Right cardiac atrium (tissue), 5 donors: ENCODE measurements at regions not wholly inside any gene's neighbourhood (a gene's known extent, or its start where the extent isn't known, plus 50 kb on each side); places are given as distances from the start of the nearest gene placed in this dataset.
"Not testable (repeated sequence)": the region's sequence is repeated elsewhere in the genome, so short reads cannot be mapped to it uniquely, and the experiment has no call there.

ENCODE experiments used
- ATAC-seq, 2 donors: fragments of 200-7000 bp; cut with Tn5 transposase; one replicate each; pipeline versions ENCODE4 v1.8.0 to v1.9.1; 2020; ENCODE audit warnings: moderate library complexity in 2 of 2, mild to moderate bottlenecking in 1 of 2
- DNase-seq, 3 donors: peaks; one replicate each; pipeline ENCODE4 v3.0.0-alpha.2; 2020
- H3K27ac ChIP-seq: one replicate; pipeline ENCODE4 v1.5.1; 2013; ENCODE audit warnings: mild to moderate bottlenecking, low read length, control low read depth, moderate library complexity
- H3K27me3 ChIP-seq: one replicate; pipeline ENCODE4 v1.6.1; 2013; ENCODE audit not compliant: control insufficient read depth, insufficient read depth
- H3K4me1 ChIP-seq: one replicate; pipeline ENCODE4 v1.6.1; 2013; ENCODE audit warnings: low read length; ENCODE audit not compliant: control insufficient read depth, insufficient read depth
- H3K4me3 ChIP-seq: one replicate; pipeline ENCODE4 v1.5.1; 2013; ENCODE audit warnings: low read length, control low read depth
- H3K9me3 ChIP-seq: one replicate; pipeline ENCODE4 v1.6.1; 2013; ENCODE audit warnings: low read length; ENCODE audit not compliant: control insufficient read depth
- whole genome bisulfite sequencing: extraction: QIAGEN DNeasy Blood & Tissue Kit; methylation state at CpG from one replicate; pipeline ENCODE4 v1.1.7; 2013; 5-methylcytosine and 5-hydroxymethylcytosine counted together
- intact Hi-C, 4 donors: fragments of 100-400 bp; cut with DNase I; formaldehyde crosslinking; loops; one replicate each; pipeline versions ENCODE4 v1.11.0 to v1.14.0; 2022 to 2023
- donor health status: healthy with polysubstance abuse.
- donor health status: DM: no; HTN: yes; CAD: no.
- donor health status: DM: no; HTN: no; CAD: no.
- donor health status: DM: no; HTN: yes; CAD: no; lungs with severe emphysema.
- donor health status: DM: yes; HTN: yes; CAD: no.

DNA sequence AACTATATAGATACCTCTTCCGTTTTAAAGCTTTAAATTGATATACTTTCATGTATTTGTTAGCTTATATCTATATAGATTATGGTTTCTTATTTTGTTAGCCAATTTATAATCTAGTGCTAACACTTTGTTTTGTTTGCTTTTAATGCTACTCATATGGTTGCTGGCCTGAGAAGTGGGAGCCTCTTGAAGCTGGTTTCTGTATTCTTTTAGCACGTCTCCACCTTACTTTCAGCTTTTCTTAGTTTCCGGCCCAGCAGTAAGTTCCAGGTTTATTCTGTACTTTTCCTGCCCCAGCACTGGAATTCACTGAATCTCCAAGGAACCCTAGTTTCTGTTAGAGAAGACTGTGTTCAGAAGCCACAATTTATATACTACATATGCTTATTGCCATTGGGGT is 458.9 kb downstream of the PRR16 start:
- intact Hi-C loops: no loop called here
- ATAC-seq: no peak
- no peak overlapping the region for H3K4me3 ChIP-seq
- no peak overlapping the region for H3K27ac ChIP-seq
- DNase-seq: no peak
- H3K4me1 ChIP-seq: no peaks in the 10 kb centered on the region
- H3K27me3 ChIP-seq: no peaks in the 10 kb centered on the region
- no peaks in the 10 kb centered on the region for H3K9me3 ChIP-seq
- 82% methylated on average over 3 of the region's 3 CpGs for WGBS

- H3K9me3 ChIP-seq: no peaks in the 10 kb centered on the region
- no peak for ATAC-seq
- H3K4me1 ChIP-seq: no peaks in the 10 kb centered on the region
- no peak for DNase-seq
- WGBS: 100% methylated on average over 1 of the region's 1 CpG
- no peak overlapping the region for H3K4me3 ChIP-seq
- no peaks in the 10 kb centered on the region for H3K27me3 ChIP-seq
- intact Hi-C loops: no loop called here
- no peak overlapping the region for H3K27ac ChIP-seq
These were observed 462.4 kb downstream of the PRR16 start for GRCh38 chr5:120926471-120926870.

GRCh38 chr5:120927950-120928530 is 463.9 kb downstream of the PRR16 start:
- Histone ChIP-seq H3K27me3 (no peaks in the 10 kb centered on the region), H3K27ac (no peak overlapping the region), H3K9me3 (no peaks in the 10 kb centered on the region), H3K4me3 (no peak overlapping the region), H3K4me1 (no peaks in the 10 kb centered on the region)
- no peak for DNase-seq
- intact Hi-C loops: no loop called here
- ATAC-seq: no peak

DNA sequence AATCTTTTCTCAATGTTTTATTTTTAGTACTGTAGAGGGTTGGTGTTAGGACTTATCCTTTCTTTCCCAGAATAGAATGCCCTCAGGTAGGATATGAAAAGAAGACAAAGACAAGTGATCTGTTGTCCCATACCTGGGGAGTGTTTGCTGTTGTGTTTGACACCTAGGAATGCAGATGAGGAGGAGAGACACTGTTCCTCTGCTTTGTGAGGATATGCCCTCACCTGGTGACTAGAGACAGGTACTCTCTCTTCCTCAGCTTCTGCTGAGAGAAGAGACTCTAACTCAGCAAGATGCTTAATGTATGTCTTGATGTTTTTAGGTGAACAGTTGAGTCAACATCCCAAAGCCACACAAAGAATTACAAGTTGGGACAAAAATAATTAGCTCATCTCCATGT is 468.4 kb downstream of the PRR16 start:
- no peak for ATAC-seq

GRCh38 chr5:120934031-120934430 is 469.9 kb downstream of the PRR16 start:
- ATAC-seq: no peak
- Histone ChIP-seq H3K27me3 (no peaks in the 10 kb centered on the region), H3K27ac (no peak overlapping the region), H3K4me3 (no peak overlapping the region), H3K9me3 (no peaks in the 10 kb centered on the region), H3K4me1 (no peaks in the 10 kb centered on the region)
- intact Hi-C loops: no loop called here
- no peak for DNase-seq
- WGBS: 45% methylated on average over 1 of the region's 1 CpG

More for the DNA sequence above, 468.4 kb downstream of the PRR16 start:
- no peaks in the 10 kb centered on the region for H3K27me3 ChIP-seq
- no peak overlapping the region for H3K4me3 ChIP-seq
- H3K9me3 ChIP-seq: no peaks in the 10 kb centered on the region
- intact Hi-C loops: no loop called here
- H3K27ac ChIP-seq: no peak overlapping the region
- no peak for DNase-seq
- H3K4me1 ChIP-seq: no peaks in the 10 kb centered on the region

DNA sequence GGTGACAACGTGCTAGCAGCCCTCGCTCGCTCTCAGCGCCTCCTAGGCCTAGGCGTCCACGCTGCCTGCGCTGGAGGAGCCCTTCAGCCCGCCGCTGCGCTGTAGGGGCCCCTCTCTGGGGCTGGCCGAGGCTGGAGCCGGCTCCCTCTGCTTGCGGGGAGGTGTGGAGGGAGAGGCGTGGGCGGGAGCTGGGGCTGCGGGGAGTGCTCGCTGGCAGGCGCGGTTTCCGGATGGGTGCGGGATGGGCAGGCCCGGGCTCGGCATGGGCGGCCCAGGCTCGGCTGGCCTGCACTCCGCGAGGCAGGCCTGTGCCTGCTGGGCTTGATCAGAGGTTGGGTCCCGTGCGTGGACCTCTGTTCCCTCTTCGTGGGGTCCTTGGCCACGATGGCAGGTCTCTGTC is 472.6 kb downstream of the PRR16 start:
- H3K9me3 ChIP-seq: no peaks in the 10 kb centered on the region
- 87% methylated on average over 31 of the region's 31 CpGs for WGBS
- no peak overlapping the region for H3K4me3 ChIP-seq
- H3K4me1 ChIP-seq: no peaks in the 10 kb centered on the region
- no peaks in the 10 kb centered on the region for H3K27me3 ChIP-seq
- intact Hi-C loops: no loop called here
- H3K27ac ChIP-seq: no peak overlapping the region
- no peak for DNase-seq
- no peak for ATAC-seq

GRCh38 chr5:120938604-120939003 is 474.5 kb downstream of the PRR16 start:
- intact Hi-C loops: no loop called here
- ATAC-seq (no peak), DNase-seq (no peak)
- no peaks in the 10 kb centered on the region for H3K27me3 ChIP-seq
- 58% methylated on average over 1 of the region's 1 CpG for WGBS
- H3K9me3 ChIP-seq: no peaks in the 10 kb centered on the region
- H3K27ac ChIP-seq: no peak overlapping the region
- no peaks in the 10 kb centered on the region for H3K4me1 ChIP-seq
- H3K4me3 ChIP-seq: no peak overlapping the region

DNA sequence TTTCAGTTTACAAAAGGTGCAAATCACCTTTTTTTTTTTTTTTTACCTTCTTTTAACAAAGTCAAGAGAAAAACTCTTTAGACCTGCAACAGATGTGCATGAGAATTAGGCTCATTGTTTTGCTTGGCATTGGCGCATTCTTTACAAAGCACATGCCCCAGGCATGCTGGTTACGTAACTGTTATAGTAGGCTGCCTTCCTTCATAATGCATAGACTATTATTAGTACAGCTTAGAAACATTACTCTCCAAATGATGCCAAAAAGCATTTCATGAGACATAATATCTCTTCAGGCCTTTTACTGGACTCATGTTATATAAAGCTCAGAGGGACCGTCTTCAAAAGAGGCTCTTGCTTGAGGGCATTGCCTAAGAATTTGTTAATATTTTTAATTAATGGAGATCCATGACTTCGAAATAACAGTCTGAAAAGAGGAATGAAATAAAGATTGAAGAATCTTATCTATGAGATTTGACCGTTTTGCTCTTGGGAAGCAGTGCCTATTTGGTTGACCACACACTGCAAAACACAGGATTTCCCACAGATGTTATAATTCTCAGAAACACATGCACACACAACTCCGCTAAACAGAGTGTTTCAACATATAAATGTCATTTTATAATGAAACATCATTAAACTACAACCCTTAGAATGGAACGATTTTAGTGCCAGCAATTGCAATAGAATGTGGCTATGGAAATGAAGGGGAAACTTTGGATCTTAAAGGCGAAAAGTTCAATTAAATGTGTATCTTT is 478.7 kb downstream of the PRR16 start:
- H3K9me3 ChIP-seq: no peaks in the 10 kb centered on the region
- no peaks in the 10 kb centered on the region for H3K27me3 ChIP-seq
- ATAC-seq (no peak), DNase-seq (no peak)
- no peaks in the 10 kb centered on the region for H3K4me1 ChIP-seq
- intact Hi-C loops: no loop called here
- H3K27ac ChIP-seq: no peak overlapping the region
- WGBS: 56% methylated on average over 8 of the region's 8 CpGs
- H3K4me3 ChIP-seq: no peak overlapping the region

DNA sequence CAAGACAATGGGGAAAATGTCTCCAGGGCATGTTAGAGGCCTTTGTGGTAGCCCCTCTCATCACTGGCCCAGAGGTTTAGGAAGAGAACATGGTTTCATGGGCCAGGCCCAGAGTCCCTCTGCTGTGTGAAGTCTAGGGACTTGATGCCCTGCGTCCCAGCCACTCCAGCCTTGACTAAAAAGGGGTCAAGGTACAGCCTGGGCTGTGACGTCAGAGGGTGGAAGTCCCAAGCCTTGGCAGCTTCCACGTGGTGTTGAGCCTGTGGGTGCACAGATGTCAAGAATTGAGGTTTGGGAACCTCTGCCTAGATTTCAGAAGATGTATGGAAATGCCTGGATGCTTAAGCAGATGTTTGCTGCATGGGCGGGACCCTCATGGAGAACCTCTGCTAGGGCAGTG is 485.5 kb downstream of the PRR16 start:
- DNase-seq, intact Hi-C loops, H3K9me3 ChIP-seq, H3K27ac ChIP-seq, ATAC-seq, H3K4me3 ChIP-seq, H3K4me1 ChIP-seq, H3K27me3 ChIP-seq: not testable (repeated sequence)
- WGBS: 73% methylated on average over 4 of the region's 4 CpGs

GRCh38 chr5:120953445-120953844 is 489.3 kb downstream of the PRR16 start:
- ATAC-seq, H3K9me3 ChIP-seq, H3K27me3 ChIP-seq, DNase-seq, H3K27ac ChIP-seq, H3K4me3 ChIP-seq, H3K4me1 ChIP-seq, intact Hi-C loops: not testable (repeated sequence)
- 55% methylated on average over 2 of the region's 2 CpGs for WGBS

DNA sequence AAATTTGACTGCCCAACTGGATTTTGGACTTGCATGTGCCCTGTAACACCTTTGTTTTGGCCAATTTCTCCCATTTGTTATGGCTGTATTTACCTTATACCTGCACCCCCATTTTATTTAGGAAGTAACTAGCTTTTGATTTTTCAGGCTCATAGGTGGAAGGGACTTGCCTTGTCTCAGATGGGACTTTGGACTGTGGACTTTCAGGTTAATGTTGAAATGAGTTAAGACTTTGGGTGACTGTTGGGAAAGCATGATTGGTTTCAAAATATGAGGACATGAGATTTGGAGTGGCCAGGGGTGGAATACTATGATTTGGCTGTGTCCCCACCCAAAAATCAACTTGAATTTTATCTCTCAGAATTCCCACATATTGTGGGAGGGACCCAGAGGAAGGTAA is 490.2 kb downstream of the PRR16 start:
- no peak for ATAC-seq
- Histone ChIP-seq H3K4me3 (no peak overlapping the region), H3K4me1 (no peaks in the 10 kb centered on the region), H3K9me3 (no peaks in the 10 kb centered on the region), H3K27me3 (no peaks in the 10 kb centered on the region), H3K27ac (no peak overlapping the region)
- DNase-seq: no peak
- intact Hi-C loops: no loop called here

GRCh38 chr5:120955795-120956194 is 491.7 kb downstream of the PRR16 start:
- H3K4me1 ChIP-seq: no peaks in the 10 kb centered on the region
- no peak for DNase-seq
- H3K9me3 ChIP-seq: no peaks in the 10 kb centered on the region
- no peaks in the 10 kb centered on the region for H3K27me3 ChIP-seq
- no peak overlapping the region for H3K27ac ChIP-seq
- ATAC-seq: no peak
- intact Hi-C loops: no loop called here
- no peak overlapping the region for H3K4me3 ChIP-seq
